Spleen (tissue), 11 donors: ENCODE measurements at regions not wholly inside any gene's neighbourhood (a gene's known extent, or its start where the extent isn't known, plus 50 kb on each side); places are given as distances from the start of the nearest gene placed in this dataset.

Experiments used
- DNase-seq: peaks from one replicate; pipeline ENCODE4 v3.0.0-alpha.2; 2020
- H3K27ac ChIP-seq, 8 donors: fragments of 200-600 bp; sonication (generic) in 7 of 8; 1 replicate in 4 of 8; 2 replicates in 4 of 8; pipeline versions ENCODE4 v1.5.0 to v1.8.0; 2016 to 2021; ENCODE audit warnings: inconsistent platforms in 4 of 8, mild to moderate bottlenecking in 4 of 8, moderate library complexity in 1 of 8
- H3K27me3 ChIP-seq, 7 donors: fragments of 200-600 bp; sonication (generic) in 6 of 7; replicated peaks in 1 of 7; 1 replicate in 4 of 7; 2 replicates in 3 of 7; pipeline versions ENCODE4 v1.5.0 to v1.8.0; 2016 to 2021; ENCODE audit warnings: inconsistent platforms in 3 of 7, mild to moderate bottlenecking in 1 of 7
- H3K36me3 ChIP-seq, 6 donors: fragments of 200-600 bp; sonication (generic) in 5 of 6; 1 replicate in 4 of 6; 2 replicates in 2 of 6; pipeline versions ENCODE4 v1.5.0 to v1.8.0; 2016 to 2021; ENCODE audit warnings: inconsistent platforms in 2 of 6
- H3K4me1 ChIP-seq, 6 donors: fragments of 200-600 bp; sonication (generic) in 5 of 6; 1 replicate in 3 of 6; 2 replicates in 3 of 6; pipeline versions ENCODE4 v1.5.0 to v1.8.0; 2016 to 2021; ENCODE audit warnings: inconsistent platforms in 3 of 6
- H3K4me3 ChIP-seq, 8 donors: fragments of 200-600 bp; sonication (generic) in 7 of 8; 1 replicate in 4 of 8; 2 replicates in 4 of 8; pipeline versions ENCODE4 v1.5.0 to v1.8.0; 2016 to 2021; ENCODE audit warnings: inconsistent platforms in 4 of 8, mild to moderate bottlenecking in 4 of 8, moderate library complexity in 2 of 8
- H3K9me3 ChIP-seq, 8 donors: fragments of 200-600 bp; sonication (generic) in 7 of 8; 1 replicate in 4 of 8; 2 replicates in 4 of 8; pipeline versions ENCODE4 v1.5.0 to v1.8.0; 2016 to 2021; ENCODE audit warnings: inconsistent platforms in 4 of 8
- POLR2A ChIP-seq, 3 donors: fragments of 450-650 bp; IDR thresholded peaks; one replicate each; pipeline ENCODE4 v1.5.1; 2017; ENCODE audit warnings: antibody characterized with exemption in 3 of 3, mild to moderate bottlenecking in 1 of 3
- POLR2AphosphoS5 ChIP-seq, 3 donors: sonication (generic); formaldehyde crosslinking; IDR thresholded peaks; one replicate each; pipeline ENCODE4 v1.5.1; 2017; ENCODE audit warnings: antibody characterized with exemption in 3 of 3
- WGBS, 5 donors: extraction: QIAGEN DNeasy Blood & Tissue Kit in 3 of 5; methylation state at CpG; one replicate each; pipeline versions ENCODE4 v1.1.5 to v1.1.7; 2013 to 2018; 5-methylcytosine and 5-hydroxymethylcytosine counted together
- intact Hi-C: fragments of 100-400 bp; cut with DNase I; formaldehyde crosslinking; loops from one replicate; pipeline ENCODE4 v1.15.0; 2023; ENCODE audit warnings: low total_unique reads
- TF ChIP-seq, protein P1 (sequence below), 11 experiments: fragments of 200-600 bp in 7 of 11; fragments of 450-650 bp in 4 of 11; sonication (generic) in 4 of 11; IDR thresholded peaks in 8 of 11; conservative IDR thresholded peaks in 3 of 11; 1 replicate in 7 of 11; 2 replicates in 4 of 11; pipeline versions ENCODE4 v1.4.0 to v1.8.0; 2016 to 2021; ENCODE audit warnings: antibody characterized with exemption in 11 of 11, inconsistent platforms in 4 of 11, mild to moderate bottlenecking in 1 of 11
- donor health status: healthy with polysubstance abuse.
- donor health status: DM: no; HTN: no; CAD: no; lungs with moderate emphysema.
- donor health status: DM: no; HTN: no; CAD: no.
- donor health status: Bipolar disorder and iron deficiency.
- donor health status: healthy.
- donor health status: DM: no; HTN: no; CAD: no.
- donor health status: DM: yes; HTN: yes; CAD: no.

GRCh38 chr12:132417741-132418140 lies 72.2 kb upstream of the FBRSL1 start:
- DNase-seq: peak; percentile 76
- H3K4me1 ChIP-seq: peaks cover 9 to 23% (median 16%) of the 10 kb centered on the region in 6 donors
- intact Hi-C loops: loop anchor here (5.0 to 10.0 kb wide), 2 partner anchors 200 to 263 kb away; partner anchors contain the start of gene P2RX2
- peaks cover 0 to 38% (median 9%) of the 10 kb centered on the region in 7 donors for H3K27me3 ChIP-seq
- 86 to 95% (median 89%) methylated on average over 14 to 15 of the region's 15 CpGs for whole genome bisulfite sequencing, 5 donors
- H3K36me3 ChIP-seq: no peaks in the 10 kb centered on the region
- no peak overlapping the region for H3K27ac ChIP-seq
- H3K9me3 ChIP-seq: no peaks in the 10 kb centered on the region
- no peak overlapping the region for H3K4me3 ChIP-seq
- TF ChIP-seq POLR2A (IDR thresholded peaks at IDR 0.05) (no peak), POLR2AphosphoS5 (IDR thresholded peaks at IDR 0.05) (no peak)
- TF ChIP-seq, protein P1, sequence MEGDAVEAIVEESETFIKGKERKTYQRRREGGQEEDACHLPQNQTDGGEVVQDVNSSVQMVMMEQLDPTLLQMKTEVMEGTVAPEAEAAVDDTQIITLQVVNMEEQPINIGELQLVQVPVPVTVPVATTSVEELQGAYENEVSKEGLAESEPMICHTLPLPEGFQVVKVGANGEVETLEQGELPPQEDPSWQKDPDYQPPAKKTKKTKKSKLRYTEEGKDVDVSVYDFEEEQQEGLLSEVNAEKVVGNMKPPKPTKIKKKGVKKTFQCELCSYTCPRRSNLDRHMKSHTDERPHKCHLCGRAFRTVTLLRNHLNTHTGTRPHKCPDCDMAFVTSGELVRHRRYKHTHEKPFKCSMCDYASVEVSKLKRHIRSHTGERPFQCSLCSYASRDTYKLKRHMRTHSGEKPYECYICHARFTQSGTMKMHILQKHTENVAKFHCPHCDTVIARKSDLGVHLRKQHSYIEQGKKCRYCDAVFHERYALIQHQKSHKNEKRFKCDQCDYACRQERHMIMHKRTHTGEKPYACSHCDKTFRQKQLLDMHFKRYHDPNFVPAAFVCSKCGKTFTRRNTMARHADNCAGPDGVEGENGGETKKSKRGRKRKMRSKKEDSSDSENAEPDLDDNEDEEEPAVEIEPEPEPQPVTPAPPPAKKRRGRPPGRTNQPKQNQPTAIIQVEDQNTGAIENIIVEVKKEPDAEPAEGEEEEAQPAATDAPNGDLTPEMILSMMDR (IDR thresholded peaks at IDR 0.05 in 8 of 11, conservative IDR thresholded peaks at IDR 0.05 in 3 of 11): no peak

GRCh38 chr12:132416827-132417226 lies 73.1 kb upstream of the FBRSL1 start:
- WGBS, 5 donors: 87 to 97% (median 93%) methylated on average over 5 to 14 of the region's 14 CpGs
- Histone ChIP-seq H3K27me3 (peaks cover 0 to 38% (median 9%) of the 10 kb centered on the region in 7 donors), H3K4me3 (no peak overlapping the region), H3K9me3 (no peaks in the 10 kb centered on the region), H3K27ac (no peak overlapping the region), H3K4me1 (peaks cover 9 to 23% (median 16%) of the 10 kb centered on the region in 6 donors), H3K36me3 (no peaks in the 10 kb centered on the region)
- intact Hi-C loops: loop anchor here (5.0 to 10.0 kb wide), 2 partner anchors 200 to 262 kb away; partner anchors contain the start of gene P2RX2
- no peak for DNase-seq
- TF ChIP-seq, protein P1 (IDR thresholded peaks at IDR 0.05 in 8 of 11, conservative IDR thresholded peaks at IDR 0.05 in 3 of 11): no peak

DNA sequence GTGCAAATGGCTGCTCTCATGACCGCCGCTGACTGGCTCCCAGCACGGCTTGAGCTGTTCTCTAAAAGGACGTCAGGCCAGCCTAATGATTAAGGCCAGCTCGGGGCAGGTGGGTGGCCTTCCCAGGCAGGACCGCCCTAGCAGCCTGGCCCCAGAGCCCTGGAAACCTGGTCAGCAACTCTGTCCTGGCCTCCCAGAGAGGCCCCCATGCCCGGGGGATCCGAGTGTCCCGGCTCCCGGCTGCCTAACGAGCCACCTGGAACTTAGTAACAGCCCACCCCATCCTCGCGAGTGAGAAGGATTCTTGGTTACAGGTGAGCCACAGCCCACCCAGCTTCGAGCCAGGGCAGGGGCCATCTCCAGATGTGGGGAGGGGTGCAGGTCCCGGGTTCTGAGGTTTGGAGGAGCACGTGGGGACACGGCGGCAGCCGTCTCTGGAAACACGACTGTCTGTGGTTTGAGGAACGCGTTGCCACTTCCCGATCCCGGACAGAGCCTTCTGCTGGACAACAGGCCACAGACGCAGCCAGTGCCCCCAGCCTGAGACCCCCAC lies 73.8 kb upstream of the FBRSL1 start:
- Histone ChIP-seq H3K36me3 (no peaks in the 10 kb centered on the region), H3K4me3 (no peak overlapping the region), H3K27me3 (peaks cover 0 to 35% (median 9%) of the 10 kb centered on the region in 7 donors), H3K27ac (no peak overlapping the region), H3K4me1 (peaks cover 9 to 23% (median 16%) of the 10 kb centered on the region in 6 donors), H3K9me3 (no peaks in the 10 kb centered on the region)
- WGBS, 5 donors: 86 to 91% (median 90%) methylated on average over 10 to 25 of the region's 25 CpGs
- intact Hi-C loops: loop anchor here (5.0 to 10.0 kb wide), 2 partner anchors 201 to 261 kb away; partner anchors contain the start of gene P2RX2
- TF ChIP-seq, protein P1 (IDR thresholded peaks at IDR 0.05 in 8 of 11, conservative IDR thresholded peaks at IDR 0.05 in 3 of 11): no peak
- TF ChIP-seq POLR2AphosphoS5 (IDR thresholded peaks at IDR 0.05): no peak
- TF ChIP-seq POLR2A (IDR thresholded peaks at IDR 0.05): no peak
- DNase-seq: no peak

GRCh38 chr12:132415327-132416120 lies 74.4 kb upstream of the FBRSL1 start:
- H3K9me3 ChIP-seq: no peaks in the 10 kb centered on the region
- WGBS, 5 donors: 56 to 70% (median 69%) methylated on average over 9 to 25 of the region's 25 CpGs
- H3K4me3 ChIP-seq: peak overlapping the region in 1 of 8 donors; percentile 28
- H3K4me1 ChIP-seq: peaks cover 9 to 23% (median 16%) of the 10 kb centered on the region in 6 donors
- H3K27me3 ChIP-seq: peaks cover 0 to 35% (median 9%) of the 10 kb centered on the region in 7 donors
- intact Hi-C loops: loop anchor here (2.0 to 10.0 kb wide), 3 partner anchors 107 to 261 kb away; partner anchors contain the start of gene P2RX2
- DNase-seq: no peak
- no peak overlapping the region for H3K27ac ChIP-seq
- no peaks in the 10 kb centered on the region for H3K36me3 ChIP-seq
- TF ChIP-seq POLR2A (IDR thresholded peaks at IDR 0.05) (no peak), POLR2AphosphoS5 (IDR thresholded peaks at IDR 0.05) (no peak)
- TF ChIP-seq, protein P1 (IDR thresholded peaks at IDR 0.05 in 8 of 11, conservative IDR thresholded peaks at IDR 0.05 in 3 of 11): no peak
